Central memory CD8-positive, alpha-beta T cell (primary cell): ENCODE measurements at regions not wholly inside any gene's neighbourhood (a gene's known extent, or its start where the extent isn't known, plus 50 kb on each side); places are given as distances from the start of the nearest gene placed in this dataset.

Experiments used
- ATAC-seq: fragments of 150-1000 bp; cut with Tn5 transposase; replicated peaks from 2 replicates; pipeline ENCODE4 v1.10.0; 2022; ENCODE audit warnings: mild to moderate bottlenecking, moderate FRiP score, moderate number of reproducible peaks; ENCODE audit not compliant: poor library complexity, severe bottlenecking; ENCODE audit errors: extremely low read depth
- DNase-seq, 2 donors: peaks; one replicate each; pipeline ENCODE4 v3.0.0; 2021; ENCODE audit warnings: low spot score in 2 of 2
- H3K27ac Mint-ChIP-seq: one replicate; pipeline ENCODE4 v1.8.0; 2022; ENCODE audit warnings: low read depth, mild to moderate bottlenecking, moderate library complexity, mixed read lengths
- H3K27me3 Mint-ChIP-seq: one replicate; pipeline ENCODE4 v1.8.0; 2022; ENCODE audit warnings: mixed read lengths
- H3K36me3 Mint-ChIP-seq: one replicate; pipeline ENCODE4 v1.8.0; 2022; ENCODE audit warnings: mild to moderate bottlenecking, moderate library complexity, mixed read lengths; ENCODE audit not compliant: insufficient read depth
- H3K4me1 Mint-ChIP-seq: one replicate; pipeline ENCODE4 v1.8.0; 2022; ENCODE audit warnings: mixed read lengths
- H3K4me3 Mint-ChIP-seq: one replicate; pipeline ENCODE4 v1.8.0; 2022; ENCODE audit warnings: mild to moderate bottlenecking, moderate library complexity, mixed read lengths
- H3K9me3 Mint-ChIP-seq: one replicate; pipeline ENCODE4 v1.8.0; 2022; ENCODE audit warnings: mixed read lengths

DNA sequence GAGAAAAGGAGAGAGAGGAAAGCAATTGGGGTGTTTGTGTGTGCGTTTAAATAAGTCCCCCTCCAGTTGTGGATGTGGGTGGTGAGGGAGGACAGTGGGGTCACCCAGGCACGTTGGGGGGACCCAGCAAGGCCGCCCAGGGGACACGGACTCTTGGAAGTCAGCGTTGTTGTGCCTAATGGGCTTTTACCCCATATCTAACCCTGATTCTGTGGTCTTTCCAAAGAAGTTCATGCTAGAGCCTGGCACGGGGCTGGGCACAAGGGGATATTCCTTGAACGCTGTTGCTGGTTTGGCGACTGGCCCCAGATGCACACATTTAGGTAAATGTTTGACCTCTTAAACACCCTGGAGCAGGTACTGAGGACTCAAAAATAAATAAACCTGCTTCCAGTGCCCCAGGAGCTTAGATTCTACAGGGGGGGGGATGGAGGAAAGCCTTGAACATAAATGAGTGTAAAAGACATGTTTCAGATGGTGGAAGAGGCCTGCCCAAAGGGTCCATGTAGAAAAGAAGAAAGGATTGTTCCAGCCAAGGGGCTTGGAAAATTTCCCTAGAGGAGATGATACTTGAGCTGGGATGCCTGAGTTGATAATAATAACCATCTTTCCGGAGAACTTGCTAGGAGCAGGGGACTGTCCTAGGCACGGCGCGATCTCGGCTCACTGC, 97.7 kb upstream of the SIX3 start:
- no peak for ATAC-seq
- no peaks in the 10 kb centered on the region for H3K9me3 Mint-ChIP-seq
- H3K4me1 Mint-ChIP-seq: peaks cover 7% of the 10 kb centered on the region
- H3K27me3 Mint-ChIP-seq: peaks cover 39% of the 10 kb centered on the region
- H3K36me3 Mint-ChIP-seq: no peaks in the 10 kb centered on the region
- H3K27ac Mint-ChIP-seq: no peak overlapping the region
- no peak for DNase-seq
- H3K4me3 Mint-ChIP-seq: no peak overlapping the region

DNA sequence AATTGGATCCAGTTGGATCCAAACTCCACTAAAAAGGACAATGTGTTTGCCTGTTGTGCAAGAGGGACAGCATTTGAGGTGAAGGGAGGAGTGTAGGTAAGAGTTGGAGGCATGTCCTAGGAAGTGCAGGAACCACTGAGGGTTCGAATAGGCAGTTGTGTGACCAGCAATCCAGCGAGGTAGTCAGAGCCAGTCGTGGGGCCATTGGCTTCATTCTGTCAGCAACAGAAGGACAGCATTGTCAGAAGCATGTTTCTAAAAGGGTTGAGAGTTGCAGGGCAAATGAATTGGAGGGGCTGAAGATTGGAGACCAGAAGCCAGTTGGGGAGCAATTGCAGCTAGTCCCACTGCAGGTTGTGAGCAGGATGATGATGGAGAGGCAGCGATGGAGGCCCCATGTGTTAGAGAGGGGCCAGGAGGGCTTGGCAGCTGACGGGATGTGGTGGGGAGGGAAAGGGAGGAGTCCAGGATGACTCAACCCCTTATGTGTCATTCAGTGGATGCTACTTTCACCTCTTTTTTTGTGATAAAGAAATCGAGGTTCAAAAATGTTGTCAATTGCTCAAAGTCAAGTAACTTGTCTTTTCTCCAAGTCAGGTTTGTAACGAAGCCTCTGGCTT, 96.7 kb upstream of the SIX3 start:
- no peak for ATAC-seq
- Mint-ChIP-seq H3K4me3 (no peak overlapping the region), H3K27me3 (peaks cover 45% of the 10 kb centered on the region), H3K36me3 (no peaks in the 10 kb centered on the region), H3K4me1 (peaks cover 7% of the 10 kb centered on the region), H3K27ac (no peak overlapping the region), H3K9me3 (no peaks in the 10 kb centered on the region)
- no peak for DNase-seq

DNA sequence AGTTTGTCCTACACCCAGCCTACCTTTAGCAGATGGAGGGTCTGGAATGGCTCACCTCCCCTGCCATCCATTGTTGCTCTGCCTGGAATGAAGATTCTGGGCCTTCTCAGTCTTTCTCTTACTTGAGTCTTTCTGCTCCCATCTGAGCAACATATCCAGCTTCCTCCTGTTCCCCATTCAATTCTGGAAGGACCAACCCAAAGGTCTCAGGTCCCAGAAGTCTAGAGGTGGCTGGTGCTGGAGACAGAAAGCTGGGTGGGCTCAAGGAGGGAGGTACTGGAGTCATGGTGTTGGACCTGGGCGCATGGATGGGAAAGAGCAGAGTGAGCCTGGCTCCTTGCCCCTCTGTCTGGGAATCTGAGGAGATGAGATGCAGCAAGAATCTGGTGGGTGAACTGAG, 93.5 kb upstream of the SIX3 start:
- peaks cover 66% of the 10 kb centered on the region for H3K27me3 Mint-ChIP-seq
- no peak overlapping the region for H3K4me3 Mint-ChIP-seq
- peaks cover 7% of the 10 kb centered on the region for H3K4me1 Mint-ChIP-seq
- H3K36me3 Mint-ChIP-seq: no peaks in the 10 kb centered on the region
- H3K27ac Mint-ChIP-seq: no peak overlapping the region
- no peaks in the 10 kb centered on the region for H3K9me3 Mint-ChIP-seq
- no peak for ATAC-seq
- no peak for DNase-seq

DNA sequence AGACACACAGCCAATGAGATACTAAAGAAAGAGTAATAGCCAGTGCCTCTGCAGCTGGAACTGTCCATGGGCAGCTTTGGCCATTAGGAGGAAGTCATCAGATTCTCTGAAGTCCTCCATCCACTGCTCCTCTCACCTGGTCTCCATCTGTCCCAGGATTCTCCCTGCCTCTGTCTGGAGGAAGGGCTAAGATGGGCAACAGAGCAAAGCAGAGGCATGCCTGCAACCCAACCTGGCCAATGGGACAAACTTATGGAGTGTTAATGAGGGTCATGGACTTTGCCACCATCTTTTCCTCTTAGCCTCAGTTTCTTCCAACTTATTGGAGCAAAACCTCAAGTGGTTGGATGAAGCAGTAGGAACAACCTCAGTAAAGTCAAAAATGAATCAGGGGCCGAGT, 91.5 kb upstream of the SIX3 start:
- DNase-seq: no peak
- Mint-ChIP-seq H3K4me1 (peaks cover under 1% of the 10 kb centered on the region), H3K4me3 (no peak overlapping the region), H3K27ac (no peak overlapping the region), H3K27me3 (peaks cover 73% of the 10 kb centered on the region), H3K36me3 (no peaks in the 10 kb centered on the region), H3K9me3 (no peaks in the 10 kb centered on the region)
- no peak for ATAC-seq

DNA sequence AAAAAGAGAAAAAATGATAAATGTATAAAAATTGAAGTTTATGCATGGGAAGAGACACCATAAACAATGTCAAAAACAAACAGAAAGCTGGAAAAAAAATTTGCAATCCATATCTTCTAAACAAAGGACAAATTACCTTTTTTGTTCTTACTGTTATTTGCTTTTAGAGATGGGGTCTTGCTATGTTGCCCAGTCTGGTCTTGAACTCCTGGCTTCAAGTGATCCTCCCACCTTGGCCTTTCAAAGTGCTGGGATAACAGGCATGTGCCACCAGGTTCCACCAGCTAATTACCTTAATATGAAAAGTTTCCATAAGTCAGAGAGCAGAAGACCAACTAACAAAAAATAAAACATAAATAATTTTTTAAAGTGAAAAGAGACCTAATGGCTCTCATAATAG, 90.0 kb upstream of the SIX3 start:
- Mint-ChIP-seq H3K4me1 (no peaks in the 10 kb centered on the region), H3K27ac (no peak overlapping the region), H3K4me3 (no peak overlapping the region), H3K27me3 (peaks cover 76% of the 10 kb centered on the region), H3K9me3 (no peaks in the 10 kb centered on the region), H3K36me3 (no peaks in the 10 kb centered on the region)
- DNase-seq: no peak
- ATAC-seq: no peak

DNA sequence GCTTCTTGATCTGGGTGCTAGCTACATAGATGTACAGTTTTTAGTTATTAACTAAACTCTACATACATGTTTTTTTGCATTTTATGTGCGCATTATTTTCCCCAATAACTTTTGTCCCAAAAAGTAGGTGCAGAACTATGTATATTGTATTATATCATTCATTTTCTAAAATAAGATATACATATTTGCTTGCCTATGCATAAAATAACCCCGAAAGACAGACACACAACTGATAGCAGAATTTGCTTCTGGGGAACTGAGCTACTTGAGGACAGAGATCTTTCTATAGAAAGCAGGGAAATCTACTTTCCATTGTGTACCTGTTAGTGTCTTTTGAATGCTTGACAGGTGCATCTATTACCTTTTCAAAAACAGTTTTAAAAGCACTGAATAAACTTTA, 88.9 kb upstream of the SIX3 start:
- Mint-ChIP-seq H3K27ac (no peak overlapping the region), H3K9me3 (no peaks in the 10 kb centered on the region), H3K4me3 (no peak overlapping the region), H3K36me3 (no peaks in the 10 kb centered on the region), H3K4me1 (no peaks in the 10 kb centered on the region), H3K27me3 (peaks cover 75% of the 10 kb centered on the region)
- DNase-seq: no peak
- ATAC-seq: no peak

DNA sequence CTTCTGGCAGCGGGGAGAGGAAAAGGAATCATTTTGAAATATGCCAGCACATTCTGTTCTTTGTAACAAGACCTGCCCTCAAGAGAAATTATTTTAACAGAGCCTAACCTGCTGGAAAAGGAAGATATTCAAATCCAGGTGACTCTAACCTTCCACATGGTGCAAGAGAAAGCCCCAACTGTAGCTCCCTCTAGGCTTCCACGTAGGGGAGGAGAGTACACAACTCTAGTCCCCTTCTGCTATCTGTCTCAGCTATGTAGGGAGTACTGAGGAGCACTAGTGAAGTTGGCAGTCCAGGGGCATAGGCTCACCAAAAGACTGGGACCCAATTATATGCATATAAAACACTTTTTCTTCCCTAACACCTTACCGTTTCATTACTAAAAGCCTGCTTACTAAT, 82.2 kb upstream of the SIX3 start:
- ATAC-seq (no peak), DNase-seq (no peak)
- Mint-ChIP-seq H3K4me3 (no peak overlapping the region), H3K27ac (no peak overlapping the region), H3K36me3 (no peaks in the 10 kb centered on the region), H3K27me3 (peaks cover 73% of the 10 kb centered on the region), H3K9me3 (no peaks in the 10 kb centered on the region), H3K4me1 (no peaks in the 10 kb centered on the region)

DNA sequence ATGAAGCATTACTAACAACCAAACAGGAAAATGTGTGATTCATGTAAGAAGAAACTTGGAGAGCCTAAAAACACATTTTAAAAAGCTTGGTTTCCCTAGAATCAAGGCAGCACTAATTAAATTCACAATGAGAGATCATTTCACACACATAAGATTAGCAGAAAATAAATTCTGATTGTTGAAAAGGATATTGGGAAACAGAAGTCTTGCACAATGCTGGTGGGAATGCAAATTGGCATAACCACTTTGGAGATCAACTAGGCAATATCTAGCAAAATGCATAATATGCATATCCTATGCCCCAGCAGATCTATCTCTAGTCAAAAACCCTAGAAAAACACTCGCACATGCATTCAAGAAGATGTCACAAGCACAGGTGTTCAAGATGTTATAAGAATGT, 75.3 kb upstream of the SIX3 start:
- Mint-ChIP-seq H3K4me3 (no peak overlapping the region), H3K9me3 (no peaks in the 10 kb centered on the region), H3K27ac (no peak overlapping the region), H3K27me3 (peaks cover 35% of the 10 kb centered on the region), H3K4me1 (no peaks in the 10 kb centered on the region), H3K36me3 (peaks cover 2% of the 10 kb centered on the region)
- ATAC-seq: no peak
- DNase-seq: no peak

DNA sequence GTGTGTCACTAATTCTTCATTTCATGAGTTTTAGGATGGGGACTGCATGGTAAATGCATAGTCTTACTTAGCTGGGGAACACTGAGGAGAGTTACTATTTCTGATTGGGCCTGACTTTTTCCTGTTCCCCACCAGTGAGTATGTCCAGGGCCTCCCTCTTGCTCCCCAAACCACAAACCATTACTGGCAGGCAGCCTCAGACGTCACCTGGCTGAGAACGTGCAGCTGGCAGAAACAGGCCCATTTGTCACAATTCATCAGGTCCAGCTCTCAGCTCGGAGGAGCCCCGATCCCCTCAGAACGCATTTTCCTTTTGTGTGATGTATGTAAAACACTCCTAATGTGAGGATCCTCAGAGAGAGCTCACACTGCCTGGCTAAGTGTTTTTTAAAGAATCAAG, 71.7 kb upstream of the SIX3 start:
- ATAC-seq (no peak), DNase-seq (no peak)
- Mint-ChIP-seq H3K27me3 (peaks cover 34% of the 10 kb centered on the region), H3K36me3 (peaks cover 2% of the 10 kb centered on the region), H3K9me3 (no peaks in the 10 kb centered on the region), H3K4me1 (no peaks in the 10 kb centered on the region), H3K27ac (no peak overlapping the region), H3K4me3 (no peak overlapping the region)

DNA sequence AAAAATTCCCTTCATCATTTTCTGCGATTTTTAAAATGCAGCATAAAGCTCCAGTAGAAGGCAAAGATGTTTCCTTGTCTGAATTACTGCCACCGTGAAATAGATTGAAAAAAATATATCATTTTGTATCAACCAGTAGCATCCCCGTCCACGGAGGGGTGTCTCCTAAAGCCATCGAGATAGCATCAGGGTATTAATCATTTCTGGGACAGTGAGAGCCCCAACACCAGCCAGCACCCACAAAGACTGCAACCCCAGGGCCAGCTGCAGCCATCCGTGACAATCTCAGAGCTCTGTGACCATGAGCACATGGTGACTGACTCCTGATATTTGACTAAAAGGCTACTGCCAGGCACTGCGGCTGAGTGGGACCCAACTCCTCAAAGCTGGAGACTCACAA, 64.1 kb upstream of the SIX3 start:
- H3K4me1 Mint-ChIP-seq: no peaks in the 10 kb centered on the region
- H3K9me3 Mint-ChIP-seq: no peaks in the 10 kb centered on the region
- peaks cover 42% of the 10 kb centered on the region for H3K27me3 Mint-ChIP-seq

DNA sequence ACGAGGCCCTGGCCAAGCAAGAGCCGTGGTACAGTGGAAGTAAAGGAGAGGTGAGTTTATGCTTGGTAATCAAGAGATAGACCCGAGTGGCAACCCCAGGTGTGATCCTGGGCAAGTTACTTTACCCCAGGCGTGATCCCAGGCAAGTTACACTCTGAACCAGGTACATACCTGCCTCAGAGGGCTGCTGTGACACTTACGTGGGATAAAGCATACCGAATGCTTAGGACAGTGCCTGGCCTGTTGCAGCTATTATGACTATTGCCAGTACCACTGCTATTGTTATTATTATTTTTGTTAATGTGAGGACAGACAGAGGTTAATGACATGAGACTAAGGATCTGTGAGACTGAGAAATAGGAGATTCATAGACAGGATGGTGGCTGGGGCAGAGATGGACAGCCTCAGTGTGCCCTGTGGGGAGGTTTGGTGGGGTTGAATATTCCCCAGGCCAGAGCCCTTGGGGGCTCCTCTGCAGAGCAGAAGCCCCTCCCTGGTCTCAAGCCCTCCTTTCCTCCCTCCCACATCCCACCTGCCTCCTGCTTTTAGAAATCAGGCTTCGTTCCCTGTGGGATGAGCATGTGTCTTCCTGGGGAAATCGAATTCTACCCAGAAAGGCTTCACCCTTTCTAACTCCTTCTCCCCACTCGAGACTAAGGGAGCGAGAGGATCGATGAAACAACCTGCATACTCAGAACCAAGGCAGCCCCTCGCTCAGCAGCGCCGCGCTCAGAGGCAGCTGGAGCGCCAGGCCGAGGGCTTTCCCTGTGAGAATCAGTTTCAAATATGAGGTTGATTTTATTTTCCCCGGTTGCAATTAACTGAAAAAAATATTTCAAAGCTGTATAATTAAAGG, 62.0 kb upstream of the SIX3 start:
- no peak for ATAC-seq
- Mint-ChIP-seq H3K9me3 (no peaks in the 10 kb centered on the region), H3K27ac (no peak overlapping the region), H3K4me3 (no peak overlapping the region), H3K4me1 (no peaks in the 10 kb centered on the region), H3K36me3 (no peaks in the 10 kb centered on the region), H3K27me3 (peaks cover 22% of the 10 kb centered on the region)
- DNase-seq: no peak

More for the DNA sequence above, 64.1 kb upstream of the SIX3 start:
- ATAC-seq (no peak), DNase-seq (no peak)
- Mint-ChIP-seq H3K27ac (no peak overlapping the region), H3K4me3 (no peak overlapping the region), H3K36me3 (no peaks in the 10 kb centered on the region)

DNA sequence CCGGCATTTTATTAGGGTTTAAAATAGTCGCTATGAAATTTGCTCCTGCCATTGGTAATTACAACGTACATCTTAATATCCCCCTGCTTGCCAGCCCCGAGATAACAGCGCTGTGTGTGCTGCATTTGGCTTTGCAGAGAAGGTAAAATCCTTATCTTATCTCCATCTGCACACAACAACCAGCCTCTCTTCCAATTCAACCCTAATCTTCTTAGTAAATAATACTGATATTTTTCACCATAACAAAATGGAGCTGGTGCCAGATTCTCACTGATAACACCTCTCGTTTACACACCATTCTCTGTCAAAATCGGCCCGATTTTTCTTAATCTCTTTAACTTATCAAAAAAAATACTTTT, 61.4 kb upstream of the SIX3 start:
- Mint-ChIP-seq H3K27ac (no peak overlapping the region), H3K4me1 (no peaks in the 10 kb centered on the region), H3K9me3 (no peaks in the 10 kb centered on the region), H3K27me3 (peaks cover 16% of the 10 kb centered on the region), H3K36me3 (no peaks in the 10 kb centered on the region), H3K4me3 (no peak overlapping the region)
- DNase-seq (no peak), ATAC-seq (no peak)

DNA sequence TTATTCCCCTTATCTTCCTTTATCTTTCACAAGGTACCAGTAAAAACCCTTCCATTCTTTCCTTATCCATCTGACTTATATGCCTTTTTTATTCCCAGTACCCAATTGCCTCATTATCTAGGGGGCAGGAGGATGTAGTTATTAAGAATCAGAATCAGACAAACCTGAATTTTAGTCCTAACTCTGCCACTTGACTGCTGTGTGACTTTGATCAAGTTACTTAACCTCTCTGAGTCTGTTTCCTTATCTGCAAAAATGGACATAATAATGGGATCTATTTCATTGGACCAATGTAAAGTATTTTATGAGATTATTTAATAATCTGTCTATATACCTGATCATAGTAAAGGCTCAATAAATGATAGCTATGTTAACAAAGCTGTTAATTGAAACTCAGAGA, 59.6 kb upstream of the SIX3 start:
- H3K27ac Mint-ChIP-seq: no peak overlapping the region
- H3K27me3 Mint-ChIP-seq: no peaks in the 10 kb centered on the region
- H3K36me3 Mint-ChIP-seq: no peaks in the 10 kb centered on the region
- no peak for DNase-seq
- ATAC-seq: no peak
- H3K4me1 Mint-ChIP-seq: no peaks in the 10 kb centered on the region
- H3K9me3 Mint-ChIP-seq: no peaks in the 10 kb centered on the region
- no peak overlapping the region for H3K4me3 Mint-ChIP-seq
